Activated CD8-positive, alpha-beta T cell treated with anti-CD3 and anti-CD28 coated beads, Interleukin-2, amount 10 ng/mL, durations not matched to agents 7 days and 5 days (primary cell): ENCODE measurements at regions not wholly inside any gene's neighbourhood (a gene's known extent, or its start where the extent isn't known, plus 50 kb on each side); places are given as distances from the start of the nearest gene placed in this dataset.

Experiments
- ATAC-seq: fragments of 150-1000 bp; cut with Tn5 transposase; one replicate; pipeline ENCODE4 v1.10.0; 2021; ENCODE audit warnings: moderate library complexity
- CTCF ChIA-PET: fragments of 350-600 bp; sonication (Branson Sonifier 250); formaldehyde crosslinking; loops from one replicate; lab custom pipeline; 2021; ENCODE audit warnings: antibody characterized with exemption; lab: Charles Lee
- POLR2A ChIA-PET: fragments of 350-600 bp; sonication (Branson Sonifier 250); formaldehyde crosslinking; loops from one replicate; lab custom pipeline; 2021; ENCODE audit warnings: antibody characterized with exemption; lab: Charles Lee
- DNase-seq: peaks from one replicate; pipeline ENCODE4 v3.0.0-alpha.2; 2020
- H3K27ac Mint-ChIP-seq: one replicate; pipeline ENCODE4 v1.8.0; 2021; ENCODE audit warnings: mild to moderate bottlenecking, mixed read lengths
- H3K27me3 Mint-ChIP-seq: one replicate; pipeline ENCODE4 v1.8.0; 2021; ENCODE audit warnings: low read depth, mixed read lengths
- H3K36me3 Mint-ChIP-seq: one replicate; pipeline ENCODE4 v1.8.0; 2021; ENCODE audit warnings: low read depth, mixed read lengths
- H3K4me1 Mint-ChIP-seq: one replicate; pipeline ENCODE4 v1.8.0; 2021; ENCODE audit warnings: low read depth, mixed read lengths
- H3K4me3 Mint-ChIP-seq: one replicate; pipeline ENCODE4 v1.8.0; 2021; ENCODE audit warnings: mild to moderate bottlenecking, mixed read lengths
- H3K9me3 Mint-ChIP-seq: one replicate; pipeline ENCODE4 v1.8.0; 2022; ENCODE audit warnings: mixed read lengths; ENCODE audit not compliant: insufficient read depth

DNA sequence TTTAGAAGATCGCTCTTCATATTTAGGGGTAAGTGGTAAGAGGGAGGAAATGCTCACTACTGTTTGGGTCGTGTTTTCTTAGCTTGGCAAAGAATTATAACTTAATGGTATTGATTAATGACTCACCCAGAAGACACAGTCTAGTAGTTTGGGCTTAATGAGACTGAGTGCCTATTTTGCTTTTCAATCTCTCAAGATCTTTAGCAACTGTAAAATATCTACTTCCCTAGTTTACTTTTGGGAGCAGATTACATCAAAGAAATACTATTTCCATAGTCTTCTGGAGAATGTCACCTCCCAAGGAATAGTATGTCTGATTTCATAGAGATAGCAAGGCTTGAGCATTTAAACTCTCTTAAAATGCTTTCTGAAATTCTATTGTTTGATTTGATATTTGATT, 100.5 kb upstream of the SLC25A13 start:
- peaks cover 14% of the 10 kb centered on the region for H3K27me3 Mint-ChIP-seq
- H3K4me3 Mint-ChIP-seq: no peak overlapping the region
- ChIA-PET CTCF (interaction anchor here (1.0 kb wide), 1 partner anchor 8 kb away, joined by 3 read pairs; no protein-coding TSS in a partner anchor), POLR2A (no interaction called here)
- H3K36me3 Mint-ChIP-seq: no peaks in the 10 kb centered on the region
- peaks cover 5% of the 10 kb centered on the region for H3K4me1 Mint-ChIP-seq
- ATAC-seq (no peak), DNase-seq (no peak)
- no peak overlapping the region for H3K27ac Mint-ChIP-seq
- H3K9me3 Mint-ChIP-seq: no peaks in the 10 kb centered on the region

DNA sequence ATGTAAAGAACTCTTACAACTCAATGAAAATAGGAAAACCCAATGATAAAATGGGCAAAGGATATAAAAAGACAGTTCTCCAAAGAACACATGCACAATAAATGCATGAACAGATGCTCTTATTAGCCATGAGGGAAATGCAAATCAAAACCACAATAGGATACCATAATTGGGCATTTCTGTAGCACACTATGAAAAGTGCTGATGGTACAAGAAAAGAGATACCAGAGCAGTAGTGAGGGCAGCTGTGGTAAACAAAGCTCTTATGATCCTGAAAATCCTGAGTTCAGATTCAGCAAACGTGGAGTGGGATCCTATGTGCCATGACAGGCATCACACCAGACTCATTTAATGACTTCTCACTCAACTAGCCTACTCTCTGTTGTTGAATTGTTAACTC, 96.7 kb upstream of the SLC25A13 start:
- DNase-seq (no peak), ATAC-seq (no peak)
- no peak overlapping the region for H3K27ac Mint-ChIP-seq
- ChIA-PET CTCF (no interaction called here), POLR2A (no interaction called here)
- peaks cover 23% of the 10 kb centered on the region for H3K27me3 Mint-ChIP-seq
- peaks cover 3% of the 10 kb centered on the region for H3K4me1 Mint-ChIP-seq
- no peak overlapping the region for H3K4me3 Mint-ChIP-seq
- no peaks in the 10 kb centered on the region for H3K9me3 Mint-ChIP-seq
- no peaks in the 10 kb centered on the region for H3K36me3 Mint-ChIP-seq

- ChIA-PET POLR2A (no interaction called here), CTCF (interaction anchor here (1.0 kb wide), 1 partner anchor 610 kb away, joined by 3 read pairs; no protein-coding TSS in a partner anchor)
- no peaks in the 10 kb centered on the region for H3K9me3 Mint-ChIP-seq
- no peaks in the 10 kb centered on the region for H3K36me3 Mint-ChIP-seq
- no peak for DNase-seq
- no peak overlapping the region for H3K27ac Mint-ChIP-seq
- ATAC-seq: no peak
- H3K4me3 Mint-ChIP-seq: no peak overlapping the region
- peaks cover 18% of the 10 kb centered on the region for H3K27me3 Mint-ChIP-seq
- H3K4me1 Mint-ChIP-seq: peaks cover 3% of the 10 kb centered on the region
Measured at GRCh38 chr7:96417784-96418183, 95.9 kb upstream of the SLC25A13 start.

GRCh38 chr7:96416599-96416998, 94.7 kb upstream of the SLC25A13 start:
- Mint-ChIP-seq H3K4me3 (no peak overlapping the region), H3K9me3 (no peaks in the 10 kb centered on the region), H3K36me3 (no peaks in the 10 kb centered on the region), H3K4me1 (peaks cover 3% of the 10 kb centered on the region), H3K27me3 (peaks cover 17% of the 10 kb centered on the region), H3K27ac (no peak overlapping the region)
- ChIA-PET POLR2A (no interaction called here), CTCF (interaction anchor here (1.3 kb wide), 1 partner anchor 611 kb away, joined by 7 read pairs; no protein-coding TSS in a partner anchor)
- ATAC-seq (no peak), DNase-seq (no peak)

- ChIA-PET CTCF (interaction anchor here (1.3 kb wide), 1 partner anchor 611 kb away, joined by 7 read pairs; no protein-coding TSS in a partner anchor), POLR2A (no interaction called here)
- H3K4me1 Mint-ChIP-seq: peaks cover 3% of the 10 kb centered on the region
- H3K36me3 Mint-ChIP-seq: no peaks in the 10 kb centered on the region
- no peak for DNase-seq
- peaks cover 17% of the 10 kb centered on the region for H3K27me3 Mint-ChIP-seq
- no peaks in the 10 kb centered on the region for H3K9me3 Mint-ChIP-seq
- H3K4me3 Mint-ChIP-seq: no peak overlapping the region
- ATAC-seq: no peak
- no peak overlapping the region for H3K27ac Mint-ChIP-seq
Measured at GRCh38 chr7:96416116-96416515, 94.2 kb upstream of the SLC25A13 start.

- Mint-ChIP-seq H3K9me3 (no peaks in the 10 kb centered on the region), H3K4me3 (no peak overlapping the region)
- POLR2A ChIA-PET: no interaction called here
Measured at GRCh38 chr7:96415293-96415940, 93.5 kb upstream of the SLC25A13 start.

GRCh38 chr7:96414931-96415292, 93.0 kb upstream of the SLC25A13 start:
- Mint-ChIP-seq H3K27ac (no peak overlapping the region), H3K27me3 (peaks cover 18% of the 10 kb centered on the region), H3K9me3 (no peaks in the 10 kb centered on the region), H3K36me3 (no peaks in the 10 kb centered on the region), H3K4me3 (no peak overlapping the region), H3K4me1 (peaks cover 3% of the 10 kb centered on the region)
- DNase-seq: peak; percentile 65
- CTCF ChIA-PET: interaction anchor here (0.7 to 2.0 kb wide), 3 partner anchors 8 to 612 kb away, joined by 3 to 14 read pairs (median 3); no protein-coding TSS in a partner anchor
- ATAC-seq: peak; percentile 81
- POLR2A ChIA-PET: no interaction called here

More at GRCh38 chr7:96415293-96415940, 93.5 kb upstream of the SLC25A13 start:
- Mint-ChIP-seq H3K27ac (no peak overlapping the region), H3K27me3 (peaks cover 16% of the 10 kb centered on the region), H3K36me3 (no peaks in the 10 kb centered on the region), H3K4me1 (peaks cover 3% of the 10 kb centered on the region)
- CTCF ChIA-PET: interaction anchor here (0.7 to 2.0 kb wide), 3 partner anchors 531 to 612 kb away, joined by 3 to 14 read pairs (median 7); no protein-coding TSS in a partner anchor
- no peak for ATAC-seq
- DNase-seq: no peak

DNA sequence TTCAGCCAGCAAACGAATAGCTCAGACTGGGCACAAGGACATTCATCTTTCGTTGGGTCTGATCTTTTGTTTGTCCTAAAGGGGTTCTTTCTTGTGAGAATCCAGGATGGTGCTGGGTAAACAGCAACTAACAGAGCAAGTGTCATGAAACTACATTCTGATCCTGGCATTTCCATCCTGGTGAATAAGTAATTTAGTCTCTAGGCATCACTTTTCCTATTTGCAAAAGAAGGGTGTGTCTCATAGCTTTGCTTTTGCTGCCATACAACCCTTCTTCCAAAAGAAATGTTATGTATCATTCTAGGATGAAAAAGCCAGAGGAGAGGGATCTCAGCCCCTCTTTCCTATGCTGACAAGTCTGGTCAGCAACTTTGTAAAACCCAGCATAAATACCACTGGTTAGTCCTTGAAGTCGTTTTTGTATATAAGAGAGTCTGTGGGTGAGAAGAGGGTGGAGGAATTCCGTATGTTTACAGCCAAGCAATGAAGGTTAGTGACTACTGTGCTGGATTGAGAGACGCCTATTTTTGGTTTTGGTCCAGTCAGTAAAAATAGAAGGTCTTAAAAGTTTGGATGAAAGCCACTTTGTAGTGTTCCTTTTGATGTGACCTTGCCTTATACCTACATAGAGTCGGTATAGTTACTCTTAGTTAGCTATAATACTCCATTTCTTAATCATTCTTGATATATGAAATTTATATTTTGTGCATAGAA, 88.4 kb upstream of the SLC25A13 start:
- DNase-seq: no peak
- no peak overlapping the region for H3K4me3 Mint-ChIP-seq
- peaks cover 3% of the 10 kb centered on the region for H3K4me1 Mint-ChIP-seq
- no peaks in the 10 kb centered on the region for H3K36me3 Mint-ChIP-seq
- ATAC-seq: no peak
- peaks cover 3% of the 10 kb centered on the region for H3K27me3 Mint-ChIP-seq
- H3K27ac Mint-ChIP-seq: no peak overlapping the region
- POLR2A ChIA-PET: no interaction called here
- CTCF ChIA-PET: no interaction called here
- no peaks in the 10 kb centered on the region for H3K9me3 Mint-ChIP-seq

- no peaks in the 10 kb centered on the region for H3K4me1 Mint-ChIP-seq
- peaks cover 13% of the 10 kb centered on the region for H3K27me3 Mint-ChIP-seq
- no peak overlapping the region for H3K27ac Mint-ChIP-seq
- H3K9me3 Mint-ChIP-seq: no peaks in the 10 kb centered on the region
- DNase-seq: no peak
- POLR2A ChIA-PET: no interaction called here
- no peaks in the 10 kb centered on the region for H3K36me3 Mint-ChIP-seq
- H3K4me3 Mint-ChIP-seq: no peak overlapping the region
- no peak for ATAC-seq
- CTCF ChIA-PET: no interaction called here
Measured at GRCh38 chr7:96408881-96409280, 87.0 kb upstream of the SLC25A13 start.

DNA sequence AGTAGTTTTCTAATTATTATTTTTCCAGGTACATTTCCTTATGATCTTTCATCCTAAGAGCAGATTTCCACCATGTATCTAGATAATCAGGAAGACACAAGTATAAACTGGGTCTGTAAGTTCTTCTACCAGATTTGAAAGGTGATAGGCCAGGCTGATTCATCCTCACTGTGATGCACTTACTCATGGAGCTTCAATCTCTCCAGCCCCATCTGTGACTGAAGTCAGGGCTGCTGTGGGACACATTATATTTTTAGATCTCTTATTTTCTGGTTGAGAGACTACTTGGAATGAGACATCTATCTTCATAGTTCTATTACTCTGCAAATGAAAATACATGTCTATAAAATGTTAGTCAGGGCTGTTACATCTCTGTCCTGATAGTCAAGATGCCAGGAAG, 85.5 kb upstream of the SLC25A13 start:
- Mint-ChIP-seq H3K27me3 (peaks cover 14% of the 10 kb centered on the region), H3K9me3 (no peaks in the 10 kb centered on the region), H3K36me3 (no peaks in the 10 kb centered on the region), H3K27ac (no peak overlapping the region), H3K4me1 (no peaks in the 10 kb centered on the region), H3K4me3 (no peak overlapping the region)
- ATAC-seq: no peak
- ChIA-PET POLR2A (no interaction called here), CTCF (no interaction called here)
- no peak for DNase-seq

GRCh38 chr7:96402913-96403312, 81.0 kb upstream of the SLC25A13 start:
- H3K4me1 Mint-ChIP-seq: no peaks in the 10 kb centered on the region
- CTCF ChIA-PET: no interaction called here

DNA sequence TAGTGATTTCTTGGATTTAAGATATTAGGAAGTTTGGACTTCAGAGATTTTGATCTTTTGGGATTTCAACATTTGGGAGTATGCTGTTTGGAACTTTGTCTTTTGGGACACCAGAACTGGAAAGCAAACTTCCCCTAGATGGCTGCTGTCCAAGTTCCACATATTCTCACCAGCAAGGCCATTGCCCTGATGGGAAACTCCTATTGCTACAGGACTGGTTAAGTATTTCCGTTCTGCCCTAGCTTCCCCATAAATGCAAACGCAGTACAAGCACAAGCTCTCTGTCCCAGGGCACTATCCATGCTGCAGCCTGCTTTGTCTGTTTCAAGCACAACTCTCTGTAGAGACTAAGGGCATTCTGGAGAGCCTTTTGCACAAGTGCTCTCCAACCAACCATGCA, 79.3 kb upstream of the SLC25A13 start:
- POLR2A ChIA-PET: no interaction called here
- Mint-ChIP-seq H3K27me3 (peaks cover 18% of the 10 kb centered on the region), H3K27ac (no peak overlapping the region), H3K4me3 (no peak overlapping the region), H3K4me1 (no peaks in the 10 kb centered on the region), H3K36me3 (no peaks in the 10 kb centered on the region), H3K9me3 (no peaks in the 10 kb centered on the region)
- CTCF ChIA-PET: no interaction called here
- ATAC-seq (no peak), DNase-seq (no peak)

More at GRCh38 chr7:96402913-96403312, 81.0 kb upstream of the SLC25A13 start:
- ATAC-seq: no peak
- Mint-ChIP-seq H3K4me3 (no peak overlapping the region), H3K27me3 (peaks cover 17% of the 10 kb centered on the region), H3K9me3 (no peaks in the 10 kb centered on the region), H3K36me3 (no peaks in the 10 kb centered on the region), H3K27ac (no peak overlapping the region)
- POLR2A ChIA-PET: no interaction called here
- no peak for DNase-seq
